NCI-H2196 (cell line): ENCODE measurements at regions not wholly inside any gene's neighbourhood (a gene's known extent, or its start where the extent isn't known, plus 50 kb on each side); places are given as distances from the start of the nearest gene placed in this dataset.
"Not testable (repeated sequence)": the region's sequence is repeated elsewhere in the genome, so short reads cannot be mapped to it uniquely, and the experiment has no call there.

Experiments used
- DNase-seq: peaks from one replicate; lab custom pipeline; 2025; ENCODE audit not compliant: unreplicated experiment; lab: John Stamatoyannopoulos, UW

GRCh38 chr4:181897935-181898334 is 345.3 kb upstream of the TENM3 start:
- no peak for DNase-seq

GRCh38 chr4:181902404-181902803 is 340.8 kb upstream of the TENM3 start:
- DNase-seq, result not testable (repeated sequence)

- no peak for DNase-seq
These were observed 337.5 kb upstream of the TENM3 start for GRCh38 chr4:181905708-181906107.

- DNase-seq, result no peak
These were observed 335.0 kb upstream of the TENM3 start for GRCh38 chr4:181908168-181908567.

GRCh38 chr4:181909368-181909767 is 333.8 kb upstream of the TENM3 start:
- DNase-seq, result no peak

- DNase-seq, result no peak
These were observed 331.8 kb upstream of the TENM3 start for GRCh38 chr4:181911420-181911819.

- no peak for DNase-seq
These were observed 309.7 kb upstream of the TENM3 start for GRCh38 chr4:181933471-181933870.

- DNase-seq, result no peak
These were observed 304.6 kb upstream of the TENM3 start for GRCh38 chr4:181938631-181939030.

GRCh38 chr4:181939199-181939945 is 303.8 kb upstream of the TENM3 start:
- no peak for DNase-seq

- DNase-seq, result no peak
These were observed 298.7 kb upstream of the TENM3 start for GRCh38 chr4:181944527-181944926.

- no peak for DNase-seq
These were observed 296.3 kb upstream of the TENM3 start for GRCh38 chr4:181946902-181947301.

GRCh38 chr4:181948839-181949382 is 294.3 kb upstream of the TENM3 start:
- DNase-seq, result no peak

GRCh38 chr4:181949704-181950312 is 293.4 kb upstream of the TENM3 start:
- no peak for DNase-seq

GRCh38 chr4:181950372-181951127 is 292.7 kb upstream of the TENM3 start:
- DNase-seq, result no peak

GRCh38 chr4:181951265-181951664 is 291.9 kb upstream of the TENM3 start:
- no peak for DNase-seq

GRCh38 chr4:181952478-181952877 is 290.7 kb upstream of the TENM3 start:
- no peak for DNase-seq

GRCh38 chr4:181956512-181956911 is 286.7 kb upstream of the TENM3 start:
- no peak for DNase-seq

- no peak for DNase-seq
These were observed 286.1 kb upstream of the TENM3 start for GRCh38 chr4:181957088-181957487.

GRCh38 chr4:181958446-181958845 is 284.8 kb upstream of the TENM3 start:
- no peak for DNase-seq

- no peak for DNase-seq
These were observed 284.1 kb upstream of the TENM3 start for GRCh38 chr4:181959121-181959520.

GRCh38 chr4:181960384-181960783 is 282.8 kb upstream of the TENM3 start:
- no peak for DNase-seq

GRCh38 chr4:181962321-181962720 is 280.9 kb upstream of the TENM3 start:
- no peak for DNase-seq
